Mesodermal cell (in vitro differentiated cells): ENCODE measurements at regions not wholly inside any gene's neighbourhood (a gene's known extent, or its start where the extent isn't known, plus 50 kb on each side); places are given as distances from the start of the nearest gene placed in this dataset.

Experiments used
- H3K27ac ChIP-seq: 2 replicates; pipeline ENCODE4 v1.7.0; 2013; ENCODE audit warnings: mild to moderate bottlenecking, low read depth, low read length, moderate library complexity; ENCODE audit not compliant: severe bottlenecking
- H3K36me3 ChIP-seq: 2 replicates; pipeline ENCODE4 v1.7.1; 2013; ENCODE audit warnings: mild to moderate bottlenecking, low read length, moderate library complexity; ENCODE audit not compliant: control insufficient read depth, insufficient read depth
- H3K4me1 ChIP-seq: one replicate; pipeline ENCODE4 v1.7.1; 2013; ENCODE audit warnings: mild to moderate bottlenecking, low read length; ENCODE audit not compliant: insufficient read depth, control insufficient read depth, poor library complexity, severe bottlenecking
- H3K4me3 ChIP-seq: 2 replicates; pipeline ENCODE4 v1.7.0; 2013; ENCODE audit warnings: low read length, control low read depth, mild to moderate bottlenecking; ENCODE audit not compliant: insufficient read depth, poor library complexity, severe bottlenecking; ENCODE audit errors: extremely low read depth
- H3K9me3 ChIP-seq: 2 replicates; pipeline ENCODE4 v1.7.1; 2013; ENCODE audit warnings: mild to moderate bottlenecking, low read length, moderate library complexity; ENCODE audit not compliant: control insufficient read depth
- WGBS, 2 experiments: methylation state at CpG; one replicate each; pipeline ENCODE4 v1.1.5; 2013; ENCODE audit warnings: missing lambda C conversion rate in 2 of 2; ENCODE audit not compliant: insufficient coverage in 2 of 2; 5-methylcytosine and 5-hydroxymethylcytosine counted together

DNA sequence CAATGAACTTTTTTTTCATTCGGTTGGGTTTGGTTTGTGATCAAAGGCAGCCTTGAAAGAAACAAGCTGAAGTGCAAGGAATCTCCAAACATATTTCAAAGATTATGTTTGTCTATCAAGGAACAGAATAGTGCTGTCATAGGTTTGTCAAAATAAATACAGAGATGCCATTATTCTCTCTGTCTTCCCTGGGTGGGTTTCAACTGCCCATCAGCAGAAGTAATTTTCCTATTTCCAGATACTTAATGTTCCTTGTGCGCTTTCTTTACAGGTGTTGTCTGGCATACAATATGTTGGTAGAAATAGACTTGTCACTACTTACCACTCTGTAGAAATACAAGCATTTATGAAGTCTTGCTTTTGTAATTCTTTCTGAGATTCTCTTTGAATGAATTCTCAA is 294.9 kb downstream of the PDHA2 start:
- Histone ChIP-seq H3K36me3 (no peaks in the 10 kb centered on the region), H3K4me3 (no peak overlapping the region), H3K4me1 (no peaks in the 10 kb centered on the region), H3K27ac (no peak overlapping the region), H3K9me3 (no peaks in the 10 kb centered on the region)
- no CpG with 5 or more reads among the region's 2 CpGs for WGBS, 2 experiments

DNA sequence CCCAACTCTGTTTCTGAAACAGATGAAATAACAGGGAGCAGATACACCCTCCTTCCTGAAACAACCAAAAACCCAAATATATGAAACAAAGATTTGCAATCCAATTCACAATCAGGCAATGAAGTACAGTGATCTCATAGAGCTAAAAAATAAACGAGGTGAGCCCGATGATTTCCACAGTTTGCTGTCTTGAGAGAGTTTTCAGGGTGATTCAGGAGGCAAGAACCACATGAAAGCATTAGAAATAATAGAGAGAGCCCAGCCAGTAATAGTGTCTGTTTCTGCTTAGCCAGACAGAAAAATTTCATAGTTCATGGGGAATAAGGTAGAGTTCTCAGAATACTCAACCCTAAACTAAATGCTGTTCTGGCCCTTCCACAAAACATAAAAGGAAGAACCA is 296.2 kb downstream of the PDHA2 start:
- H3K27ac ChIP-seq: no peak overlapping the region
- 70 to 92% methylated on average over 2 of the region's 2 CpGs for WGBS, 2 experiments
- no peak overlapping the region for H3K4me3 ChIP-seq
- H3K4me1 ChIP-seq: no peaks in the 10 kb centered on the region
- H3K9me3 ChIP-seq: no peaks in the 10 kb centered on the region
- H3K36me3 ChIP-seq: no peaks in the 10 kb centered on the region

DNA sequence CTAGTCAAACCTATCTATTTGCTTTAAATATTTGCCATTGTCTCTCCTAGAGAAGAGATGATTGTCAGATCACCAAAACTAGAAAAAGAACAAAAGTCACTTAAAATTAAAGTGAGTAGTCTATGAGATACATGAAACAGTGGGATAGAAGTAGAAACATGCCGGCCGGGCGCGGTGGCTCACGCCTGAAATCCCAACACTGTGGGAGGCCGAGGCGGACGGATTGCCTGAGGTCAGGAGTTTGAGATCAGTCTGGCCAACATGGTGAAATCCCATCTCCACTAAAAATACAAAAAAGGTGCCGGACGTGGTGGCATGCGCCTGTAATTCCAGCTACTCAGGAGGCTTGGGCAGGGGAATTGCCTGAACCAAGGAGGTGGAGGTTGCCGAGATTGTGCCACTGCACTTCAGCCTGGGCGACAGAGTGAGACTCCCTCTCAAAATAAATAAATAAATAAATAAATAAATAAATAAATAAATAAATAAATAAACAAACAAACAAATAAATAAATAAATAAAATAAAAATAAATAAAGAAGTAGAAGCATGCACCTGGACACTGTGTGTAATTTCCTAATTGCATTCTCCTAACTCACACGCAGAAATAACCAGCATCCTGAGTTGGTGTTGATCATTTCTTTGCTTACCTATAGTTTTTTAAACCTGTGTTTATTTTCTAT is 299.5 kb downstream of the PDHA2 start:
- H3K4me3 ChIP-seq: no peak overlapping the region
- no peaks in the 10 kb centered on the region for H3K4me1 ChIP-seq
- WGBS, 2 experiments: 94 to 100% methylated on average over 4 to 10 of the region's 14 CpGs
- no peaks in the 10 kb centered on the region for H3K36me3 ChIP-seq
- no peaks in the 10 kb centered on the region for H3K9me3 ChIP-seq
- H3K27ac ChIP-seq: no peak overlapping the region

DNA sequence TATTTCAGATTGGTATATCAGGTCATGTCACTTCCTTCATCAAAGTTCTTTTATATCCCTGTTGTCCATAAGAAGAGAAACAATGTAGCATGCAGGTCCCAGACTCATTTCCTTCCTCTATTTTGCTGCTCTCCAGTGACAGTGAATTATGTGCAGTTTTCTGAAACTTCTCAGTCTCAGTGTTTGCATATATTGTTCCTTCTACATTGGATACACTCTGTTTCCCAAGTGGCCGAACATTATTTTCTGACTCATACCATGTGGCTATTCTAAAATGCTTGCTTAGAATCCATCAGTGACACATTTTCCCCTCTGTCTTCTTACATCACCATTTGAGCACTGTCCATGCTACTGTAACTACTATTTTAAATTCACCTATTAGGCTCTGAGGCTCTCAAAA is 305.7 kb downstream of the PDHA2 start:
- 71 to 86% methylated on average over 1 of the region's 1 CpG for WGBS, 2 experiments
- no peak overlapping the region for H3K4me3 ChIP-seq
- no peaks in the 10 kb centered on the region for H3K36me3 ChIP-seq
- H3K9me3 ChIP-seq: no peaks in the 10 kb centered on the region
- H3K4me1 ChIP-seq: no peaks in the 10 kb centered on the region
- no peak overlapping the region for H3K27ac ChIP-seq

DNA sequence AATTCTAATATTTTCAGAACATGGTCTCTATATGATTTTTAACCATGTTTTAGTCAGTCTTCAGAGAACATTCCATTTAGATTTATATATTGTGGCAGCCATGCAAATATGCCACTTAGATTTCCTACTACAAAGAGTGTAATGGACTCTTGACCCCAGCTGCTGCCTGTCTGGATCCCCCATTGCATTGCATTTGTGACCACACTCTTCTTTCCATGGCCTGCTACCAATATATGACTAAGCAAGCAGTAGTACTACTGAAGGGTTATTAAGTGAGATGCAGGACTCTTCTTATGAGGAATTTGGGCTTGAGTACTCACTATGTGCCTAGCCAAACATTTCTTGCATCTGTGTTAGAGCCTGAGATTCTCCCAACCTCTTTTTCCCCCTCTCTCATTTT is 306.8 kb downstream of the PDHA2 start:
- no peaks in the 10 kb centered on the region for H3K9me3 ChIP-seq
- H3K4me1 ChIP-seq: no peaks in the 10 kb centered on the region
- no peak overlapping the region for H3K4me3 ChIP-seq
- no peaks in the 10 kb centered on the region for H3K36me3 ChIP-seq
- H3K27ac ChIP-seq: no peak overlapping the region

DNA sequence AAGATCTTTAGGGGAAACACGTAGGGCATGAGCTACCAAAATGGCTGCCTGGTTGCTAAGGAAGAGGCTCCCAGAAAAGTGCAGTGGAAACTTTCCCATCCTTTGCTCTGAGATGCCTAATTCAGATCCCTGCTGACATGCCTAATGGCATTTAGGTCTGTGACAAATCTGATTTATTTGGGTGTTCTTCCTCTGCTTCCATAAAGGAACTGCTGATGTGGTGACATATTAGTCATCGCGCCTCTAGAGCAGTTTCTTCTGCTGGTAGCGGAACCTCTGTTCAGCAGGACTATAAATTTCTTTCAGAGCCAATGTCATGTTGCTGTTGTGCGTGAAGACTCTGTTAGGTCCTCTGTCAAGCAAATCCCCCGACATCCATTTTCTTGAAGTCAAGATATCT is 310.0 kb downstream of the PDHA2 start:
- H3K4me3 ChIP-seq: no peak overlapping the region
- WGBS, 2 experiments: 98 to 100% methylated on average over 5 to 6 of the region's 6 CpGs
- no peaks in the 10 kb centered on the region for H3K9me3 ChIP-seq
- H3K36me3 ChIP-seq: no peaks in the 10 kb centered on the region
- H3K4me1 ChIP-seq: no peaks in the 10 kb centered on the region
- peak overlapping the region; percentile 11 for H3K27ac ChIP-seq

DNA sequence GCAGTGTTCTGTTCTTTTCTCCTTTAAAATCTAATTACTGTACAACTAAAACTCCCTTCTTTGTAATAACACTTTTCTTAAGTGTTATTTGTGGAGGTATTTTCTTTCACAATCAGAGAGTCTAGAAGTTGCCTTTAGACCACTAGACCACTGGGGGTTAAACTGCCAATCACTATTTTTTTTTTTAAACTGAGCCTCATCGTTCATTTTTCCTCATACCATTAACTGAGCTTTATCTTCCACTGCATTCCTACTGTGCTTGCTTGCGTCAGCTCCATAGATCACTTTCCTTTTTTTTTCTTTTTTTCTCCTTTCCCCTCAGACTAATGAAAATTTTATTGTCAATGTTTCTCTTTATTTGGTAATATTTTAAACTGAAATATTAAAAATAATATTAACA is 310.6 kb downstream of the PDHA2 start:
- no peak overlapping the region for H3K4me3 ChIP-seq
- WGBS, 2 experiments: 80 to 88% methylated on average over 1 of the region's 2 CpGs
- H3K4me1 ChIP-seq: no peaks in the 10 kb centered on the region
- no peaks in the 10 kb centered on the region for H3K9me3 ChIP-seq
- H3K27ac ChIP-seq: no peak overlapping the region
- H3K36me3 ChIP-seq: no peaks in the 10 kb centered on the region

DNA sequence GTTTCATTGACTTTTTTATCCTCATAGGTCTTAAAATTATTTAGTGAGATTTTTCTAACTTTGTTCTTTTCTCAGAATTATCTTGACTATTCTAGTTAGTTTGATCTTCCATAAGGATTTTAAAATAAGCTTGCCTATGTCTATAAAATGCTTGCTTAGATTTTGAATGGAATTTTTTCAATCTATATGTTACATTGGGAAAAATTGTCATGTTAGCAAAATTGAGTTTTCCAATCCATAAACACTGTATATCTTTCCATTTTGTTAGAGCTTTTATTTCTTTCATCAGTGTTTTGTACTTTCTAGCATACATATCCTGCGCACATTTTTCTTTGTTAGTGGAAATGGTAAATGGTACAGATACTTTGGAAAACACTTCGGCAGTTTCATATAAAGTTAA is 312.9 kb downstream of the PDHA2 start:
- Histone ChIP-seq H3K4me3 (no peak overlapping the region), H3K4me1 (no peaks in the 10 kb centered on the region), H3K27ac (no peak overlapping the region), H3K9me3 (no peaks in the 10 kb centered on the region), H3K36me3 (no peaks in the 10 kb centered on the region)
- no CpG with 5 or more reads among the region's 2 CpGs for WGBS, 2 experiments

DNA sequence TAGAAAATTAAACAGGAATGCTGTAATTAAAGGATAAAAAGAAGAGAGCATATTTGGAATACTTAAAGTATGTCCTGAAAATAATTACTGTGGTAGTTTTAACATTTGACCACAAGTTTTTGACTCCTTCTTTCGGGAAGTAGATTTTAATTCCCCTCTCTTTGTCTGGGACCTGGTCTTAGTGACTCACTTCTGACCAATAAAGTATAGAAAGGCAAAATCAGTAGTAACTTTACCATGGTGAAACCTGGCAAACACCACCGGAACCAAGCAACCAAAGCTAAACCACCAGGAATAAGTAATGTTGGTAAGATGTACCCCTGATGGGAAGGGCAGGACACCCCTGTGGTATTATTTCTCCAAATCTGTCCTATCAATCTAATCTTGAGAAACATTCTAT is 314.8 kb downstream of the PDHA2 start:
- WGBS, 2 experiments: no CpG with 5 or more reads among the region's 2 CpGs
- no peaks in the 10 kb centered on the region for H3K36me3 ChIP-seq
- H3K27ac ChIP-seq: no peak overlapping the region
- H3K9me3 ChIP-seq: no peaks in the 10 kb centered on the region
- H3K4me1 ChIP-seq: no peaks in the 10 kb centered on the region
- no peak overlapping the region for H3K4me3 ChIP-seq

DNA sequence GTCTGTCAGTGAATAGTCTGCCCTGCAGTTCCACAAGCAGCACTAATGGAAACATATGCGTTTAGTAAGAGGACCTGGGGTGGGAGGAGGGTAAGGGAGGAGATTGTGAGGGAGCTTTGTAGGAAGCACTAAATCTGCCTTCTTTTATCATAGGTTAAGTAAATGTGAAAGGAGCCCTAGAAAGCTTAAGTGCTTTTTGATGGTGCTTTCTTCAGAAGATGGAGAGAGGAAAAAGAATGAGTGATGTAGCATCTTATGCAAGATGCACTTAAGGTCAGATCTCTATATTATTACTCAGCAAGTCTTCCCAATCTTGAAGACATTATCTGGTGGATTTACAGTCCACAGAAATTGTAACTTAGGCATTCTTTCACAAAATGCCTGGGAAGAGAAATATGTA is 322.7 kb downstream of the PDHA2 start:
- no peak overlapping the region for H3K4me3 ChIP-seq
- H3K9me3 ChIP-seq: no peaks in the 10 kb centered on the region
- H3K27ac ChIP-seq: no peak overlapping the region
- 67% methylated on average over 1 of the region's 1 CpG; no CpG with 5 or more reads in 1 of the 2 experiments for WGBS, 2 experiments
- no peaks in the 10 kb centered on the region for H3K4me1 ChIP-seq
- no peaks in the 10 kb centered on the region for H3K36me3 ChIP-seq

DNA sequence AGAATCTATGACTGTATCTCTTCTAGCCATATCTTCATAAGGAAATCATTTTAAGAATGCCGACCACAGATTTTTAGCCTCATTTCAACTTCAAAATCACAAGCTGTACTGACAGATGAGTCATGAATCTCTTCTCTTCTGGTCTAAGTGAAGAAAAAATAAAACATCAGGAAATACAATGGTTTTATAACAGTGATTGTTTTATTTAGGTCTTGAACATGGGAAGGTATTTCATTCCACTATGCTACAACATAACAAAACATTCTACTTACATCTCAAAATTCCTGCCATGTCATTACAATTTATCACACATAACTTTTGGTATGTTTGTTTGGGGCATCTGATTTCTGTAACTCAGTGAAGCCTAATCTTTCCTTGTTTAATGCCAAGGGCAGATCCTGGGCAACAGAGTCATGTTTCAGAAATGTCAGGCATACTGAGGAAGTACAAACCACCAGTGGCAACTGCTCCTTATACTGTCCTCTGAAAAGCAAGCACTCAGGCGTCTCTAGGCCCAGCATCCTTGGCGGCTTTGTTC is 325.0 kb downstream of the PDHA2 start:
- H3K4me3 ChIP-seq: no peak overlapping the region
- no peaks in the 10 kb centered on the region for H3K4me1 ChIP-seq
- H3K27ac ChIP-seq: peak overlapping the region; percentile 34
- no peaks in the 10 kb centered on the region for H3K36me3 ChIP-seq
- WGBS, 2 experiments: no CpG with 5 or more reads among the region's 3 CpGs
- no peaks in the 10 kb centered on the region for H3K9me3 ChIP-seq
